HG02938 (cell line): ENCODE measurements at regions not wholly inside any gene's neighbourhood (a gene's known extent, or its start where the extent isn't known, plus 50 kb on each side); places are given as distances from the start of the nearest gene placed in this dataset.

ENCODE experiments used
- ATAC-seq: cut with Tn5 transposase; IDR thresholded peaks from one replicate; pipeline ENCODE4 v1.9.1; 2021; ENCODE audit warnings: mild to moderate bottlenecking, moderate library complexity; ENCODE audit not compliant: unreplicated experiment

- ATAC-seq, result no peak
Measured at GRCh38 chr4:132506568-132506967, 642.5 kb upstream of the PCDH10 start.

- ATAC-seq, result no peak
Measured at GRCh38 chr4:132513491-132513890, 635.6 kb upstream of the PCDH10 start.

GRCh38 chr4:132526652-132527051 lies 622.4 kb upstream of the PCDH10 start:
- ATAC-seq, result no peak

GRCh38 chr4:132527817-132528216 lies 621.3 kb upstream of the PCDH10 start:
- ATAC-seq, result no peak

- no peak for ATAC-seq
Measured at GRCh38 chr4:132530861-132531260, 618.2 kb upstream of the PCDH10 start.

GRCh38 chr4:132540268-132540667 lies 608.8 kb upstream of the PCDH10 start:
- no peak for ATAC-seq

GRCh38 chr4:132540797-132541196 lies 608.3 kb upstream of the PCDH10 start:
- ATAC-seq, result no peak

- no peak for ATAC-seq
Measured at GRCh38 chr4:132542228-132542627, 606.9 kb upstream of the PCDH10 start.

- no peak for ATAC-seq
Measured at GRCh38 chr4:132548463-132548862, 600.6 kb upstream of the PCDH10 start.

- ATAC-seq, result no peak
Measured at GRCh38 chr4:132556316-132556715, 592.8 kb upstream of the PCDH10 start.

GRCh38 chr4:132557660-132558059 lies 591.4 kb upstream of the PCDH10 start:
- no peak for ATAC-seq

GRCh38 chr4:132564920-132565319 lies 584.2 kb upstream of the PCDH10 start:
- no peak for ATAC-seq

GRCh38 chr4:132565542-132565941 lies 583.6 kb upstream of the PCDH10 start:
- no peak for ATAC-seq

GRCh38 chr4:132572210-132572609 lies 576.9 kb upstream of the PCDH10 start:
- no peak for ATAC-seq

- no peak for ATAC-seq
Measured at GRCh38 chr4:132587626-132588025, 561.5 kb upstream of the PCDH10 start.

GRCh38 chr4:132592340-132592739 lies 556.8 kb upstream of the PCDH10 start:
- ATAC-seq, result no peak

GRCh38 chr4:132592850-132593249 lies 556.2 kb upstream of the PCDH10 start:
- ATAC-seq, result no peak

GRCh38 chr4:132593717-132594400 lies 555.2 kb upstream of the PCDH10 start:
- ATAC-seq, result no peak

GRCh38 chr4:132596186-132596585 lies 552.9 kb upstream of the PCDH10 start:
- ATAC-seq, result no peak

GRCh38 chr4:132605551-132605950 lies 543.5 kb upstream of the PCDH10 start:
- no peak for ATAC-seq

- no peak for ATAC-seq
Measured at GRCh38 chr4:132614682-132615081, 534.4 kb upstream of the PCDH10 start.

- no peak for ATAC-seq
Measured at GRCh38 chr4:132619968-132620367, 529.1 kb upstream of the PCDH10 start.
